ENCODE measurements at regions not wholly inside any gene's neighbourhood (a gene's known extent, or its start where the extent isn't known, plus 50 kb on each side); places are given as distances from the start of the nearest gene placed in this dataset.

- intact Hi-C loops (cut with DNase I): no loop called here
- H3K36me3 ChIP-seq: no peaks in the 10 kb centered on the region
- 95 to 97% (median 96%) methylated on average over 10 of the region's 10 CpGs for WGBS, 3 donors
- peaks cover 6% of the 10 kb centered on the region for H3K4me1 ChIP-seq (ENCODE audit: insufficient read depth)
- TF ChIP-seq CTCF (IDR thresholded peaks at IDR 0.05) (no peak), EP300 (IDR thresholded peaks at IDR 0.05) (no peak), POLR2A (IDR thresholded peaks at IDR 0.05) (no peak)
- no peak overlapping the region for H3K4me3 ChIP-seq
- no peaks in the 10 kb centered on the region for H3K9me3 ChIP-seq
- no peaks in the 10 kb centered on the region for H3K27me3 ChIP-seq
- no peak overlapping the region for H3K27ac ChIP-seq
- DNase-seq: no peak
Measured at GRCh38 chr2:128748336-128748735, 429.7 kb upstream of the HS6ST1 start.

- Histone ChIP-seq H3K4me3 (no peak overlapping the region), H3K9me3 (no peaks in the 10 kb centered on the region), H3K27ac (no peak overlapping the region), H3K4me1 (ENCODE audit: insufficient read depth) (peaks cover 6% of the 10 kb centered on the region), H3K27me3 (no peaks in the 10 kb centered on the region), H3K36me3 (no peaks in the 10 kb centered on the region)
- no peak for DNase-seq
- 92 to 96% (median 93%) methylated on average over 9 of the region's 9 CpGs for WGBS, 3 donors
- TF ChIP-seq POLR2A (IDR thresholded peaks at IDR 0.05) (no peak), CTCF (IDR thresholded peaks at IDR 0.05) (no peak), EP300 (IDR thresholded peaks at IDR 0.05) (no peak)
- intact Hi-C loops (cut with DNase I): no loop called here
Measured at GRCh38 chr2:128748835-128749605, 430.4 kb upstream of the HS6ST1 start.

- H3K4me3 ChIP-seq: no peak overlapping the region
- H3K4me1 ChIP-seq (ENCODE audit: insufficient read depth): peaks cover 6% of the 10 kb centered on the region
- no peaks in the 10 kb centered on the region for H3K9me3 ChIP-seq
- H3K36me3 ChIP-seq: no peaks in the 10 kb centered on the region
- 78 to 90% (median 80%) methylated on average over 12 of the region's 12 CpGs for WGBS, 3 donors
- H3K27ac ChIP-seq: peak overlapping the region; percentile 2 to 63
- TF ChIP-seq CTCF (IDR thresholded peaks at IDR 0.05) (no peak), POLR2A (IDR thresholded peaks at IDR 0.05) (no peak), EP300 (IDR thresholded peaks at IDR 0.05) (no peak)
- intact Hi-C loops (cut with DNase I): no loop called here
- DNase-seq: peak in 1 of 5 donors; percentile 28
- H3K27me3 ChIP-seq: no peaks in the 10 kb centered on the region
Measured at GRCh38 chr2:128750328-128751165, 431.9 kb upstream of the HS6ST1 start.

GRCh38 chr2:128751746-128752145 lies 433.1 kb upstream of the HS6ST1 start:
- peak in 2 of 5 donors; percentile 39 to 58 for DNase-seq
- intact Hi-C loops (cut with DNase I): no loop called here
- WGBS, 3 donors: 5 to 10% (median 6%) methylated on average over 5 of the region's 5 CpGs

More at GRCh38 chr2:128751746-128752145, 433.1 kb upstream of the HS6ST1 start:
- Histone ChIP-seq H3K36me3 (no peaks in the 10 kb centered on the region), H3K27me3 (no peaks in the 10 kb centered on the region), H3K27ac (peak overlapping the region in 1 of 2 donors; percentile 63), H3K4me1 (ENCODE audit: insufficient read depth) (peaks cover 10% of the 10 kb centered on the region), H3K9me3 (no peaks in the 10 kb centered on the region), H3K4me3 (no peak overlapping the region)
- no peak for TF ChIP-seq EP300 (IDR thresholded peaks at IDR 0.05)

Measured in ovary (tissue), 7 donors.